ENCODE measurements at regions not wholly inside any gene's neighbourhood (a gene's known extent, or its start where the extent isn't known, plus 50 kb on each side); places are given as distances from the start of the nearest gene placed in this dataset.

DNA sequence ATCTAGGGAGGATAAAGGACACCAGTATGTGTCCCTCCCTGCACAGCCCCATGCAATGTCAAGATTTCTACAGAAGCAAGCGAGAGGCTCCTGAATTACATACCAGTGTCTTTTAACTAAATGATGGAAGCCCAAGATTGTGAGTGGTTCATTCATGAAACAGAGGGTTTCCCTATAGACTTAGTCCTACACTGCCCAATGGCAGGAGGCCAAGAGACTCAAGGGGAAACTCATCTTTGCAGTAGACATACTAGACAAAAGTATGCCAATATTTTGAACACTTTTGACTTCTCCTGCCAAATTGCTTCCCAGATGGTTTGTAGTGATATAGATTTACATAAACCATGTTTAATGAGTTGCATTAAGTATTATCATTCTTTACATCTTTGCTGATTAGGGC is 557.2 kb upstream of the JAG1 start:
- TF ChIP-seq, protein P1, sequence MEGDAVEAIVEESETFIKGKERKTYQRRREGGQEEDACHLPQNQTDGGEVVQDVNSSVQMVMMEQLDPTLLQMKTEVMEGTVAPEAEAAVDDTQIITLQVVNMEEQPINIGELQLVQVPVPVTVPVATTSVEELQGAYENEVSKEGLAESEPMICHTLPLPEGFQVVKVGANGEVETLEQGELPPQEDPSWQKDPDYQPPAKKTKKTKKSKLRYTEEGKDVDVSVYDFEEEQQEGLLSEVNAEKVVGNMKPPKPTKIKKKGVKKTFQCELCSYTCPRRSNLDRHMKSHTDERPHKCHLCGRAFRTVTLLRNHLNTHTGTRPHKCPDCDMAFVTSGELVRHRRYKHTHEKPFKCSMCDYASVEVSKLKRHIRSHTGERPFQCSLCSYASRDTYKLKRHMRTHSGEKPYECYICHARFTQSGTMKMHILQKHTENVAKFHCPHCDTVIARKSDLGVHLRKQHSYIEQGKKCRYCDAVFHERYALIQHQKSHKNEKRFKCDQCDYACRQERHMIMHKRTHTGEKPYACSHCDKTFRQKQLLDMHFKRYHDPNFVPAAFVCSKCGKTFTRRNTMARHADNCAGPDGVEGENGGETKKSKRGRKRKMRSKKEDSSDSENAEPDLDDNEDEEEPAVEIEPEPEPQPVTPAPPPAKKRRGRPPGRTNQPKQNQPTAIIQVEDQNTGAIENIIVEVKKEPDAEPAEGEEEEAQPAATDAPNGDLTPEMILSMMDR (IDR thresholded peaks at IDR 0.05), result no peak
- no peak for TF ChIP-seq POLR2A (IDR thresholded peaks at IDR 0.05)
